Gastrocnemius medialis (tissue), 4 donors: ENCODE measurements at regions not wholly inside any gene's neighbourhood (a gene's known extent, or its start where the extent isn't known, plus 50 kb on each side); places are given as distances from the start of the nearest gene placed in this dataset.

Source experiments
- POLR2A ChIP-seq, 2 donors: fragments of 450-650 bp; IDR thresholded peaks; one replicate each; pipeline ENCODE4 v1.6.1; 2017; ENCODE audit warnings: antibody characterized with exemption in 2 of 2, mild to moderate bottlenecking in 2 of 2, moderate library complexity in 2 of 2
- TF ChIP-seq, protein P1 (sequence below), 5 experiments: fragments of 450-650 bp in 3 of 5; fragments of 200-600 bp in 2 of 5; sonication (generic) in 2 of 5; IDR thresholded peaks in 4 of 5; conservative IDR thresholded peaks in 1 of 5; 1 replicate in 4 of 5; 2 replicates in 1 of 5; pipeline ENCODE4 v1.5.1; 2016 to 2019; ENCODE audit warnings: antibody characterized with exemption in 5 of 5, mild to moderate bottlenecking in 3 of 5, moderate library complexity in 3 of 5

DNA sequence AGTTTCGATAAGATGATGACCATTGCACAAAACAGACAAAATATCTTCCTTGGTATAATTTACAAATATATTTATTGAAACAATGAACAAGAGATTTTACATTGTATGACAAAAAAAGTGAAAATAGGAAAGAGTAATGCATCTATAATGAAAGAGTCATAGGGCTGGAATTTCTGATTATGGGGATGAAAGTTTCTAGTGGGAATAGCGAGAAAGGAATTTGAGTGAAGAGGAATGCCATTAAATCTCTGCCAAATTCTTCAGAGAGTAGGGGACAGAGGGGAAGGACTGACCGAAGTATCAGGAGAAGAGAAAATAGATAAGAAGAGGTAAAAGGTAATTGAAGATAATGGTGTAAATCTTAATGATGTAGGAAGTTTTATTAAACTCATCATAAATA, 125.4 kb downstream of the VGLL3 start:
- TF ChIP-seq, protein P1, sequence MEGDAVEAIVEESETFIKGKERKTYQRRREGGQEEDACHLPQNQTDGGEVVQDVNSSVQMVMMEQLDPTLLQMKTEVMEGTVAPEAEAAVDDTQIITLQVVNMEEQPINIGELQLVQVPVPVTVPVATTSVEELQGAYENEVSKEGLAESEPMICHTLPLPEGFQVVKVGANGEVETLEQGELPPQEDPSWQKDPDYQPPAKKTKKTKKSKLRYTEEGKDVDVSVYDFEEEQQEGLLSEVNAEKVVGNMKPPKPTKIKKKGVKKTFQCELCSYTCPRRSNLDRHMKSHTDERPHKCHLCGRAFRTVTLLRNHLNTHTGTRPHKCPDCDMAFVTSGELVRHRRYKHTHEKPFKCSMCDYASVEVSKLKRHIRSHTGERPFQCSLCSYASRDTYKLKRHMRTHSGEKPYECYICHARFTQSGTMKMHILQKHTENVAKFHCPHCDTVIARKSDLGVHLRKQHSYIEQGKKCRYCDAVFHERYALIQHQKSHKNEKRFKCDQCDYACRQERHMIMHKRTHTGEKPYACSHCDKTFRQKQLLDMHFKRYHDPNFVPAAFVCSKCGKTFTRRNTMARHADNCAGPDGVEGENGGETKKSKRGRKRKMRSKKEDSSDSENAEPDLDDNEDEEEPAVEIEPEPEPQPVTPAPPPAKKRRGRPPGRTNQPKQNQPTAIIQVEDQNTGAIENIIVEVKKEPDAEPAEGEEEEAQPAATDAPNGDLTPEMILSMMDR (IDR thresholded peaks at IDR 0.05 in 4 of 5, conservative IDR thresholded peaks at IDR 0.05 in 1 of 5) = no peak
- TF ChIP-seq POLR2A (IDR thresholded peaks at IDR 0.05) = no peak
